Stomach (tissue), 4 donors: ENCODE measurements at regions not wholly inside any gene's neighbourhood (a gene's known extent, or its start where the extent isn't known, plus 50 kb on each side); places are given as distances from the start of the nearest gene placed in this dataset.

Experiments used
- CTCF ChIP-seq, 7 experiments: fragments of 450-650 bp in 4 of 7; fragments of 200-600 bp in 3 of 7; sonication (generic) in 3 of 7; IDR thresholded peaks; one replicate each; pipeline ENCODE4 v1.5.1; 2016 to 2019; ENCODE audit warnings: antibody characterized with exemption in 7 of 7, control low read depth in 2 of 7, mild to moderate bottlenecking in 1 of 7
- EP300 ChIP-seq: sonication (generic); formaldehyde crosslinking; IDR thresholded peaks from one replicate; pipeline ENCODE4 v1.6.1; 2017; ENCODE audit warnings: antibody characterized with exemption
- POLR2AphosphoS5 ChIP-seq, 3 donors: sonication (generic); formaldehyde crosslinking; IDR thresholded peaks; one replicate each; pipeline ENCODE4 v1.6.1; 2016; ENCODE audit warnings: antibody characterized with exemption in 3 of 3

GRCh38 chr7:80403686-80404241 lies 108.1 kb downstream of the GNAT3 start:
- TF ChIP-seq CTCF (IDR thresholded peaks at IDR 0.05) (no peak), POLR2AphosphoS5 (IDR thresholded peaks at IDR 0.05) (no peak), EP300 (no peak)
